OCI-LY1 (cell line): ENCODE measurements at regions not wholly inside any gene's neighbourhood (a gene's known extent, or its start where the extent isn't known, plus 50 kb on each side); places are given as distances from the start of the nearest gene placed in this dataset.

ENCODE experiments used
- CTCF ChIP-seq: fragments of 200-600 bp; sonication (generic), shearing (Covaris generic); IDR thresholded peaks from 2 replicates; pipeline ENCODE4 v1.5.1; 2017; ENCODE audit warnings: mild to moderate bottlenecking, antibody characterized with exemption, low read length, moderate library complexity, mixed read lengths
- EZH2 ChIP-seq: fragments of 200-600 bp; sonication (generic), shearing (Covaris generic); IDR thresholded peaks from 2 replicates; pipeline ENCODE4 v1.8.0; 2017; ENCODE audit warnings: borderline replicate concordance, mixed run types, mild to moderate bottlenecking, antibody characterized with exemption, low read length, moderate library complexity, mixed read lengths

GRCh38 chr3:191873736-191874135 lies 412.8 kb downstream of the PYDC2 start:
- no peak for TF ChIP-seq CTCF
- TF ChIP-seq EZH2, result no peak
